HK-2 (cell line): ENCODE measurements at regions not wholly inside any gene's neighbourhood (a gene's known extent, or its start where the extent isn't known, plus 50 kb on each side); places are given as distances from the start of the nearest gene placed in this dataset.
"Not testable (repeated sequence)": the region's sequence is repeated elsewhere in the genome, so short reads cannot be mapped to it uniquely, and the experiment has no call there.

Source experiments
- DNase-seq: peaks from one replicate; pipeline ENCODE4 v3.0.0-alpha.2; 2018; ENCODE audit not compliant: unreplicated experiment

GRCh38 chr4:189087971-189088370 is 852.7 kb upstream of the FRG1 start:
- no peak for DNase-seq

GRCh38 chr4:189088780-189089179 is 851.9 kb upstream of the FRG1 start:
- no peak for DNase-seq

- DNase-seq: peak; percentile 6
These were observed 850.4 kb upstream of the FRG1 start for GRCh38 chr4:189090174-189090814.

GRCh38 chr4:189092581-189092980 is 848.1 kb upstream of the FRG1 start:
- DNase-seq: no peak

DNA sequence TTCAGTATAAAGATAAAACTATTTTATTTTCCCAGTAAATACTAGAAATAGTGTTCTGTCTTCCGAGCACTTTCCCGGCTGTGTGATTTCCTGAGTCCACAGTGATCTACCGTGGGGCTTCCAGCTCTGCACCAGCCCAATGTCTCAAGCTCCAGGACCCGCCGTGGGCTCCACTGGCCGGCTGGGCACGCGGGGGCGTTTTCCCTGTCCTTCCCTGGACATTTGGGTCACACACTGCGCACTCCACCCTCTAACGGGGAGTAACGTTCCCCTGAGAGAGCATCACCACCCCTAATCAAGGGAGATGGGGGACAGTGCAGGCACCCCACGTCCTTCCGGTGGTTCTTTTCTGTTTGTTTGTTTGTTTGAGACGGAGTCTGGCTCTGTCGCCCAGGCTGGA is 844.6 kb upstream of the FRG1 start:
- DNase-seq: no peak

DNA sequence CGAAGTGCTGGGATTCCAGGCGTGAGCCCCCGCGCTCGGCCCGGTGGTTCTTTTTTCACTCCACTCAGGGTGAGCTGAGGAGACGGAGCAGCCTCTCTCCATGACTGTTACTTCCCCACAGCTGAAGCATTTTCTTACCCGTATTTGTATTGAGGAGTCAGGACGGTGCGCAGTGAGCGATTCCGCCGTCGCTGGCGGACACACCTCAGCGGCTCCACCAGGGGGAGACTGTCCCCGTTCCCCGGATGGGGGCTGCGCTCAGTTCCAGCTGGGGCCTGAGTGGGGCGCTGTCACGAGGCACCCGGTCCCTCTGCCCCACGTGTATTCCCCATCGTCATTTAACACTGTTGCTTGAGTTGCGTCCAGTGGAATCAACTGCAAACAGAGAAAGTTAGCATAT is 844.0 kb upstream of the FRG1 start:
- no peak for DNase-seq

DNA sequence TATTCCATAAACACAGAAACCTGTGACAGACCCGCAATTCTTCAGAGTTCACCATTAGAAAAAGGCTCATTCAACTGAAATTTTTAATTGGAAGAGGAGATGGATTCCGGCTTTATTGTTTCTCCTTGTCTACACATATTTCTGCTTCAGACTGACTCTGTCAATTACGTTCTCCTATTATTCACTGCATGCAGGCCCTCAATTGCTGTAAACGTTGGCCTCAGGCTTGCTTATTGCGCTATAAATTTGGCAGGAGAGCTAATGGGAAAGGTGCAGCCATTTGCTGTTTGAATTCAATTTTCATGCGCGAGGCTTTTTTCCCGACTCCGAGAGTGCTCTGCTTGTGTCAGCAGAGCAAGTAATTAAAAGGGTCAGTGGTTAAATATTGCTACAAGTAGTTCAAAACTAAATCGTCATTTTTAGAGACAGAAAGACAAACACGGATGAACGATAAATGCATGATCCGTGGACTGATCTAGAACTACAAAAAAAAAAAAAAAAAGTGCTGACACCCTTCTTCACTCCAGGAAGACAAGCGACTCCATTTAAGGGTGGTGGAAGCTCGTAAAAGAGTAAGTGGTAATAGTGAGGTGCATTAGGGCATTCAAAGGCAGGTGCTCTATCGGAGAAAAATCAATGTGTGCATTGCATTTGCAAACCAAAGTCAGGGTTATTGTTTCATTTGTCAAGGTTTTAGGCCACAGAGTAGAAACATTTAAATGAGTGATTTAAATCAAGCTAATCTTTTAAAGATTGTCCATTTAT is 841.6 kb upstream of the FRG1 start:
- no peak for DNase-seq

- DNase-seq: no peak
These were observed 827.2 kb upstream of the FRG1 start for GRCh38 chr4:189113389-189113888.

DNA sequence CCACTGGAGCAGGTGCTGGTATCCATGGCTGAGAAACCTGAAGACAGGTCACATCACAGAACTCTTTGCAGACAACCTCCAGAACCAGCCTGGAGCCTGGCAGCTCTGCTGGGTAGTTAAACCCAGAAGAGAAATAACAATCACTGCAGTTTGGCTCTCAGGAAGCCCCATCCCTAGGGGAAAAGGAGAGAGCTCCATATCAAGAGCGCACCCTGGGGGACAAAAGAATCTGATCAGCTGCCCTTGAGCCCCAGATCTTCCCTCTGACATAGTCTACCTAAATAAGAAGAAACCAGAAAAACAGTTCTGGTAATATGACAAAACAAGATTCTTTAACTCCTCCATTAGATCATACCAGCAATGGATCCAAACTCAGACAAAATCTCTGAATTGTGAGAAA is 823.2 kb upstream of the FRG1 start:
- no peak for DNase-seq

GRCh38 chr4:189121336-189121735 is 819.3 kb upstream of the FRG1 start:
- DNase-seq: no peak

GRCh38 chr4:189124149-189124758 is 816.4 kb upstream of the FRG1 start:
- peak; percentile 32 for DNase-seq

DNA sequence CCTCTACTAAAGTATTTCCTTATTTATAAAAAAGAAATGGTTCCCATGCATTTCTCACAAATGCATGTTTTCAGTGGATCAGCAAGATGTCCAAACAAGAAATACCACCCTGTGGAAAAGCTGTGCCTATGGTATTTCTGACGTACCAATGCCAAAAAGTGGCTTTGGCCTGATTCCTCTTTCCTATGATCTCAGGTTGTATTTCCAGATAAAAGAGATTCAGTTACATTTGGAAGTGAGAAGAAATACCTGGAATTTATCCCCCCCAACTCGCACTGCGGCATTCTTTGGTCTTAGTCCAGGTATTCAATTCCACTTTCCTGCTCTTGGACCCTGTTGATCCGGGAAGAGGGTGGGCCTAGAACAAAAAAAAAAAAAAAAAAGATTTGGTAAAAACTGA is 815.9 kb upstream of the FRG1 start:
- DNase-seq: no peak

DNA sequence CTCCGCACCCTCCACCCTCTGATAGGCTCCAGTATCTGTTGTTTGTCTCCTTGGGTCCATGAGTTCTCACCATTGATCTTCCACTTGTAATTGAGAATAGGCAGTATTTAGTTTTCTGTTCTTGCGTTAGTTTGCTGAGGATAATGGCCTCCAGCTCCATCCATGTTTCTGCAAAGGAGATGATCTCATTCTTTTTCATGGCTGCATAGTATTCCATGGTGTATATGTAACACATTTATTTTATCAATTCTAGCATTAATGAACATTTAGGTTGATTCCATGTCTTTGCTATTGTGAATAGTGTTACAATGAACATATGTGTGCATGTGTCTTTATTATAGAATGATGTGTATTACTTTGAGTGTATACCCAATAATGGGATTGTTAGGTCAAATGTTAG is 814.6 kb upstream of the FRG1 start:
- DNase-seq: no peak

- no peak for DNase-seq
These were observed 812.3 kb upstream of the FRG1 start for GRCh38 chr4:189128341-189128740.

- DNase-seq: no peak
These were observed 811.5 kb upstream of the FRG1 start for GRCh38 chr4:189129044-189129694.

DNA sequence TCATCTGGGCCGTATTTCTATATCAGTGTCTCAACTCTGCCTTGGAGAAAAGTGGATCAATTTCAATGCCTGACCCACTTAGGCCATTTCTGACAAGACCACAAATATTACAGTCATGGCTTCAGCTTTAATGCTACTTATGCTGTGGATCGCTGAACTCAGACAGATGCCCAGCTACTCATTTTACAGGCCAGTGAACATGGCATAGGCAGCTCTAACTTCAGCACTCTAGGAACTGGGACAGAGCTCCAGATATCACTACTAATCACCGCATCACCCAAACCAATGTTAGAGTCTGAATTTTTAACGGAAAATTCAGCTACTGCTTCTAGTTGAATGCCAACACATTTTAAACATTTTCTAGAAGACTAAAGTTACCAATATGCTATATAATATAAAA is 809.6 kb upstream of the FRG1 start:
- no peak for DNase-seq

GRCh38 chr4:189136462-189136861 is 804.2 kb upstream of the FRG1 start:
- no peak for DNase-seq

DNA sequence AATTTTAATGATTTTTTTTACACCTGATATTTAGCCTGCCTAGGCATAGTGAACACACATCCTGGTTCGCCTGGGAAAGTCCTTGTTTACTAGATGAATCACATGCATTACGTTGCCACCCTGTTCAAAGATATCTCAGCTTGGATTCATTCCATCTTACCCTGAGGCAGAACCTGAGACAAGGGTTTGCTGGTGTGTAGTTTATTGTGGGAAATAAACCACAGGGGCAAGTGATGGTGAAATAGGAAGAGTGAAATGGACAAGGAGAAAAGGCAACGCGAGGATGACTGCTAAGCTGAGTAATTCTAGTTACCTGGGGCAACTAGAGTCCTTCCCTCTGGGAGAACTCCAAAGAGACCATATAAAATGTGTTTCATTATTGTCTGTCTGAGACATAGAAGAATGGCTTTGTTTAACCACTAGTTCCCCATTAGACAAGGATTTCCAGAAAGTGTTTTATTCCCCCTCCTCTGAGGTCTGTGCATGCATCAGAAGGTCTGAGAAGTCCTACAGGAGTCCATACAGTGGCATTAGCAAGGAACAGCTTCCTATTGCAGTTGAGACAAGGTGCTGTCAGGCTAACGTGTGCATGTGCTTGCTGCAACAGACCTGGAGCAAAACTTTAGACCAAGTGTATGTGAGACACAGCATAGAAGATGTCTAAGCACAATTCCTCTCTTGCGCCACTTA is 797.3 kb upstream of the FRG1 start:
- DNase-seq: peak; percentile 15

DNA sequence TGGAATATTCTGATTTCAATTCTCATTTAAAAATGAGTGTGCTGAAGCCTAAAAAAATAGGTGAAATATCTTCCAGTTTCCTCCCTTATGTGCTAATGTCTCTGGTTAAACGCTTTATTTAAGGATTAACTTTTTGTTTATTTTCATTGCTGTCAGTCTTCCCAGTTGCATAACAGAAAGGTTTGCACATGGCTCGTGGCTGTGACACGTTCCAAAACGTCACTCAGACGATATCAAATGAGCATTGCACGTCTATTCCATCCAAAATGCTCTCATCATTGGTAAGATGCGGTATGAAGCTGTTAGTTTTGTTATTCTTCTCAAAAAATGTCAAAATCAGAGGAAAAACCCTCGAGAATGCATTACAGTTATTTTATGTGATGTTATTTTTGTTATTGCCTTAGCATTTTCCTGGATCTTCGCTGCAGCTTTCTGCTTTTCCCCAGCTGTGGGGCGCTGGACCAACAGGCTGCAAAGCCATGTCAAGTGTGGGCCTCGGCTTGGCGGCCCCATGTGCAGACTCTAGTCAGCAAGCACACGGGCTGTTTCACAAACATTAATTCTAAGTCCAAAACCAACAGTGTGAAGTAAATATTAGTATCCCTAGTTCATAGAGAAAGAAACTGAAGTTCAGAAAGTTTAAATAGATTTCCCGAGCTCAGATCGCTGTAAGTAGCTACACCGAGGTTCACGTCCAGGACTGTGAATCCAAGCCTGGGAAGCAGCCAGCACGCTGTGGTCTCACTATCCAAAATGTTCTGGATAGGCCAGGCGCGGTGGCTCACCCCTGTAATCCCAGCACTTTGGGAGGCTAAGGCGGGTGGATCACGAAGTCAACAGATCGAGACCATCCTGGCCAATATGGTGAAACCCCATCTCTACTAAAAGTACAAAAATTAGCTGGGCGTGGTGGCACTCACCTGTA is 793.4 kb upstream of the FRG1 start:
- DNase-seq: no peak

DNA sequence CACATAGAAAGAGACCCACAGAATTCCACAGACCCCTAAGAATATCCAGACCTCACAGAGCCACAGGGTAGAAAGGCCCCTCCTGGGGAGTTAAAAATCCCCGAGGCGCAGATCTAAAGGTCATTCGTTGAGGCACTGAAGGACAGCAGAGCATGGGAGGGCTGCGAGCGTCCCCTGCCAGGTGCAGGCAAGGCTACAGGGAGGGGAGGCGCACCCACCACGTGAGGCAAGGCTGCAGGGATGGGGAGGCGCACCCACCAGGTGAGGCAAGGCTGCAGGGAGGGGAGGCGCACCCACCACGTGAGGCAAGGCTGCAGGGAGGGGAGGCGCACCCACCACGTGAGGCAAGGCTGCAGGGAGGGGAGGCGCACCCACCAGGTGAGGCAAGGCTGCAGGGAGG is 785.6 kb upstream of the FRG1 start:
- DNase-seq: not testable (repeated sequence)
